LNCaP clone FGC (cell line): ENCODE measurements at regions not wholly inside any gene's neighbourhood (a gene's known extent, or its start where the extent isn't known, plus 50 kb on each side); places are given as distances from the start of the nearest gene placed in this dataset.
A peak's percentile ranks its signal among the peaks of the same experiment; 100 is the strongest.

ENCODE experiments used
- DNase-seq: peaks from one replicate; pipeline ENCODE4 v3.0.0-alpha.2; 2011; ENCODE audit warnings: low read depth
- H3K4me3 ChIP-seq: 2 replicates; pipeline ENCODE4 v1.5.1; 2011; ENCODE audit warnings: mild to moderate bottlenecking, low read depth, low read length, control low read depth
- TF ChIP-seq, protein P1 (sequence below): IDR thresholded peaks from 2 replicates; pipeline ENCODE4 v1.5.1; 2012; ENCODE audit warnings: mild to moderate bottlenecking; ENCODE audit not compliant: control insufficient read depth, insufficient read depth; ENCODE audit errors: extremely low read depth

GRCh38 chr1:219560856-219561255 lies 52.0 kb downstream of the ZC3H11B start:
- DNase-seq: no peak
- TF ChIP-seq, protein P1, sequence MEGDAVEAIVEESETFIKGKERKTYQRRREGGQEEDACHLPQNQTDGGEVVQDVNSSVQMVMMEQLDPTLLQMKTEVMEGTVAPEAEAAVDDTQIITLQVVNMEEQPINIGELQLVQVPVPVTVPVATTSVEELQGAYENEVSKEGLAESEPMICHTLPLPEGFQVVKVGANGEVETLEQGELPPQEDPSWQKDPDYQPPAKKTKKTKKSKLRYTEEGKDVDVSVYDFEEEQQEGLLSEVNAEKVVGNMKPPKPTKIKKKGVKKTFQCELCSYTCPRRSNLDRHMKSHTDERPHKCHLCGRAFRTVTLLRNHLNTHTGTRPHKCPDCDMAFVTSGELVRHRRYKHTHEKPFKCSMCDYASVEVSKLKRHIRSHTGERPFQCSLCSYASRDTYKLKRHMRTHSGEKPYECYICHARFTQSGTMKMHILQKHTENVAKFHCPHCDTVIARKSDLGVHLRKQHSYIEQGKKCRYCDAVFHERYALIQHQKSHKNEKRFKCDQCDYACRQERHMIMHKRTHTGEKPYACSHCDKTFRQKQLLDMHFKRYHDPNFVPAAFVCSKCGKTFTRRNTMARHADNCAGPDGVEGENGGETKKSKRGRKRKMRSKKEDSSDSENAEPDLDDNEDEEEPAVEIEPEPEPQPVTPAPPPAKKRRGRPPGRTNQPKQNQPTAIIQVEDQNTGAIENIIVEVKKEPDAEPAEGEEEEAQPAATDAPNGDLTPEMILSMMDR: no peak
- H3K4me3 ChIP-seq: no peak overlapping the region

DNA sequence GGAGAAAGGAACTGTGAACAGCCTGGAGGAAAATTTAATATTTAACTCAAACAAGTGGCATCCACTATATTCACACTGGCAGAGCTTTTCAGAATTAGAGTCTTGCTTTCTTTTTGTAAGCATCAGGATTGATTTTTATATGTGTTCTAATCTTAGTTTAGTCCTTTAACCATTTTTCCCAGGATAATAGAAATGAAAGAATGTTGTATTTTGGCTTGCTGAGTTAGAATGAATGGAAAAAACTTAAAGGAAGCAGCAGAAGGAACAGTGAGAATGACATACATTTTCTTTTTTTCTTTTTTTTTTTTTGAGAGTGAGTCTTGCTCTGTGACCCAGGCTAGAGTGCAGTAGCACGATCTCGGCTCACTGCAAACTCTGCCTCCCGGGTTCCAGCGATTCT lies 53.0 kb downstream of the ZC3H11B start:
- TF ChIP-seq, protein P1: no peak
- no peak for DNase-seq
- H3K4me3 ChIP-seq: no peak overlapping the region

GRCh38 chr1:219555806-219556205 lies 57.1 kb downstream of the ZC3H11B start:
- peak; percentile 76 for DNase-seq
- H3K4me3 ChIP-seq: no peak overlapping the region
- TF ChIP-seq, protein P1: no peak

DNA sequence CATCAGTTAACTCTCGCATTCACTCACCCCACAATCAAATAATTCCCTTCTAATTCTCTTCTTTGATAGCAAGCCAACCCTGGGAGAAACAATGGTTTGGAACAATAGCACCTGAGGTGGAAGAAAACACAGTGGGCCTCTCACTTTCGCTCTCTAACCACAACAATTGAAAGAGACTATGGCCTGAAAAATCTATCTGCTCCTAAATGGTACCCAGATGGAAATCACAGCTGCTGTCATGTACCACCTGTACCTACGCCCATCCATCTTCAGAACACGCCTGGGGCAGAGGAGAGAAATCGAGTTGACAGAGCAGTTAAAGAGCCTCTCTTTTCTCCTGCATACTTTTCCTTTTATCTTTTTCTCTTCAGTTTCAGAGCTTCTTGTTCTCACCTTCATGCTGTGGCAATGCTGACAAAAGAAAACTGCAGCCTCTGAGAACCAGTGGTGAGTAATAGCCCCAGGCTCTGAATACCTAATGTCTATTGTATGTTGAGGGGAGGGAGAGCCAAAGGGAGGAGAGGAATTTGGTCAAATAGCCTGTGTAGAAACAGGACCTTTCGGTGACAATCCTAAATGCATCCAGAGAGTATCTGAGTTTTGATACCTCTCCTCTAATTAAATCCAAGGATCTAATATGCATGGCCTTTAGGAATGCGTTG lies 57.7 kb downstream of the ZC3H11B start:
- no peak overlapping the region for H3K4me3 ChIP-seq
- TF ChIP-seq, protein P1: no peak
- DNase-seq: no peak

DNA sequence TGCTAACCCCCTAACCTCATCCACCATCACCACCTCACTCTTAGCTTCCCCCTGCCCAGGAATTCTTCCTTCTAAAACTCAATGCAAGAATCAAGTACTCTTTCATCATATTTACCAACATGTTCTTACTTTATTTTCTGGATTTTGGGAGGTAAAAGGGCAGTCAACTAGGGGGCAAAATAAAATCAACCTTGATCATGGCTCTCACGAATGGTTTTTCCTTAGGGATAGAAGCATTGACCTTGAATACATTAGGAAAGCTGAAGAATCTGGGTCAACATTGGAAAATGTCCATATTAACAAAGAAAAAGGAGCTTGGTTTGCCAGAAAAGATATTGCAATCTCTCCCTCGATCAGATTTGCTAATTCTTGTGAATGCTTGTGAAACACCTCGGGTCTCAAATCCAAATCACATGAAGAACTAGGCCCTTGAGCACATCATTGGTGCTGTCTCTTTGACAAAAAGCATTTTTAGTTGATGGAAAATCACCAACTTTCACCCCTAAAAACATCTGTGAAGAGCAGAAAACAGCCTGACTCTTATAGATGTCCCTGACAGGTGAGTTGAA lies 58.9 kb downstream of the ZC3H11B start:
- no peak for DNase-seq
- TF ChIP-seq, protein P1: no peak

DNA sequence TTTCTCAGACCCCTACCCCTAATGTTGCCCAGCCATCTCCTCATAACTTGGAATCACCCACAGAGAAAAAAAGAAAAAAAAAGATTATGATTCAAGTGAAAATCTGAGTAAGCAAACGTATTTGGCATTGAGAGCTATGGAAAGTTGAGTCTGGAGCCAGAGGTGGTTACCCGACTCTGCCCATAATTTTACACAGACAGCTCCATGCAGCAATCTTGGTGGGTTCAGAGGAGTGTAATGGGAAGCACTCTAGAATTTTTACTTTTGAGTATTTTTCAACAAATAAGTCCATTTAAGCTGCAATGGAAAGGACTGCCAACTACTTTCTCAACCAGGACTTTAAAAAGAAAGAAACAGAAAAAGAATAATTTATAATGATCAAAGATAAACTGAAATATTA lies 62.7 kb downstream of the ZC3H11B start:
- no peak overlapping the region for H3K4me3 ChIP-seq
- no peak for DNase-seq
- TF ChIP-seq, protein P1: no peak

More for the DNA sequence above, 58.9 kb downstream of the ZC3H11B start:
- no peak overlapping the region for H3K4me3 ChIP-seq

GRCh38 chr1:219549215-219549614 lies 63.7 kb downstream of the ZC3H11B start:
- H3K4me3 ChIP-seq: no peak overlapping the region
- TF ChIP-seq, protein P1: no peak
- DNase-seq: no peak
